ENCODE measurements at regions not wholly inside any gene's neighbourhood (a gene's known extent, or its start where the extent isn't known, plus 50 kb on each side); places are given as distances from the start of the nearest gene placed in this dataset.

DNA sequence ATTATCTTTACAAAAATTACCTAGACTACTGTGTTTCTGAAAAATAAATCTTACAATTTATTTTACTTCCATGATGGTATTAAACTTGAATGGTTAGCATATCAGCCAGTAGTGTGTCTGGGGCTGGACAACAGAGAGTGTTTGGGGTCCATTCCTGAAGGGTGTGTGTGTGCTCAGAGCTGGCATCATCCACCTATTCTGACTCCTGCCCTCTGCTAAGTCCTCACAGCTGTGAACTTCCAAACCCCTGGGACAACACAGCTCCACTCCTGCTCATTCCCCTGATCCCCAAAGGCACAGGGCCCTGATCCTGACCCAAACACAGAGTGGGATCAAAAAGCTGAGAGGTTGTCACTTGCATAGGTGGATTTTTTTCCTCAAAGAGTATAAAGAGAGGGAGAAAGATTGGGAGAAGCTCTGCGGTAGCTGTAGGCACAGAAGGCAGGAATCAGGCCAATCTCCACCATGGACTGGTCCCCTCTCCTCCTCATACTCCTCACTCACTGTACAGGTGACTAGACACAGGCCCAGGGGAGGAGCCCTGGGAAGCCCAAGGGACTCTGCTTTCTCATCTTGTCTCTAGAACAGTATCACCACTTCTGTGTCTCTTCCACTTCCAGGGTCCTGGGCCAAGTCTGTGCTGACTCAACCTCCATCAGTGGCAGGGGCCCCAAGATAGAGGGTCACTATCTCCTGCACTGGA is 55.7 kb upstream of the TOP3B start:
- DNase-seq (ENCODE audit: low read depth in 2 of 2) = no peak

DNA sequence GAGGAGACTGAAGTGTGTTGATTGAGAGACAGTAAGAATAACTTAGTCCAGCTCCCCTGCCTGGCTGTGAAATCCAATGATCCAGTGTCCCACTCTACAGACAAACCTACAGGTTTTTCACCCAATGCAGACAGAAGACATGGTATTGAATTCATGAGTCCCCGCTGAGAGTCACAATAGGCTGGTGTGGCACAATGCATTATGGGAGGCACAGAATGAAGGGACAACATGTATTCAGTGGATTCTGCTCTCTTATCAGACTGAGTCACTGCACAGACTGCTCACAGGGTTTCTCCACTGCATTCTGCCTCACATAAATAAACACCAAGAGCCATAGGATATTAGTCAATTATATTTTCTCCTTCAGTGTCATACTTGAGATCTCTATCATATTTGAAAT is 55.2 kb upstream of the TOP3B start:
- no peak for DNase-seq (ENCODE audit: low read depth in 2 of 2)

GRCh38 chr22:22037229-22037628 is 54.6 kb upstream of the TOP3B start:
- no peak for DNase-seq (ENCODE audit: low read depth in 2 of 2)

GRCh38 chr22:22036588-22036987 is 54.0 kb upstream of the TOP3B start:
- DNase-seq (ENCODE audit: low read depth in 2 of 2) = no peak

DNA sequence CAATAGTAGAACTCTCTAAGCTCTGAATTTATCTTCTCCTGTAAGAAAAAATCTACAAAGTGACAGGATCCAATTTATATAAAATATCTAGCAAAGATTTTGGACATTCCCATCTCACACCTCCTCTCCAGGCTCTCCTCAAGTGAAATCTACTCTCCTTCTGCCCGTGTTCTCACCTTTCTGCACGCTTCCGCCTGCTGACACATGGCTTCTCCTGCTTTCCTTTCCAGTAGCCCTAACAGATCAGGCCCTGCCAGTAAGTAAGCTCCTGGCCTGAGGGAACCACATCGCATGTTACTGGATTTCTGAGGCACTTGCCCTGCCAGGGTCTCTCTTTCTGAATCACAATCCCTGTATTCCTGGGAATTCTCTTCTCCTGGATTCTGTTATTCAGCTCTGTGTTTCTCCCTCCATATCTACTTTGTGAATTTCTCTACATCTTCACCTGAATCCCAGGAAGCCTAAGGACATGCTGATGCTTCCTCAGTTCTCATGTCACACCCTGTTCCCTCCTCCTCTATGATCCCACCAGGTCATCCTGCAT is 53.3 kb upstream of the TOP3B start:
- no peak for DNase-seq (ENCODE audit: low read depth in 2 of 2)

- DNase-seq (ENCODE audit: low read depth in 2 of 2) = no peak
Measured at GRCh38 chr22:22035203-22035602, 52.6 kb upstream of the TOP3B start.

GRCh38 chr22:22034469-22035132 is 52.0 kb upstream of the TOP3B start:
- DNase-seq (ENCODE audit: low read depth in 2 of 2) = no peak

DNA sequence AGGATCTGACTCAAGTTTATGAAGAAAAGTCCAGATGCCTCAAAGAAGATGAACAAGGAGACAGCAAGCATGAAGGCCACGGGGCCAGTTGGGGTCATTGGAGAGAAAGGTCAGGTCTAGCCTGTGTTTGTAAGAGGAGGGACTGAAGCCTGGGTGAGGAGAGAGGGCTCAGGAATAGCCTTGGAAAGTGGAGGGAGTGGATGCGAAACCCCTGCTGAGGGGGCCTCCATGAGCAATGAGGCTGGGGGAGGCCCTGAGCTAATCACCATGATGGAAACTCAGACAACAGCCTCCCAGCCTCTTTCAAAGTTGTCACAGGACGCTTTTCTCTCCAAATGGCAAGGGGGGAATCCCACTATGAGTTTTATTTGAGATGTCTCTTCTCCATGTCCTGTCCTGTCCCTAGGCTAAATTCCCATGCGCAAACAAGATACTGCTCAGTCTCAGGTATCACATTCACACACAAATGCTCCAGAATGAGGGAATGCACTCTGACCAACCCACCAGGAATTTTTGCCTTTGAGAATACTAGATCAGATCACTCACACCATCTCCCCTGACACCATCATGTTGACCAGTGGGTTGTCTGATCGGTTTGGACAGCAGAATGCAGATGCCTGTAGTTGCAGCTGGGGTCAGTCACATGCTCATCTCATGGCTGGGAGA is 51.3 kb upstream of the TOP3B start:
- no peak for DNase-seq (ENCODE audit: low read depth in 2 of 2)

DNA sequence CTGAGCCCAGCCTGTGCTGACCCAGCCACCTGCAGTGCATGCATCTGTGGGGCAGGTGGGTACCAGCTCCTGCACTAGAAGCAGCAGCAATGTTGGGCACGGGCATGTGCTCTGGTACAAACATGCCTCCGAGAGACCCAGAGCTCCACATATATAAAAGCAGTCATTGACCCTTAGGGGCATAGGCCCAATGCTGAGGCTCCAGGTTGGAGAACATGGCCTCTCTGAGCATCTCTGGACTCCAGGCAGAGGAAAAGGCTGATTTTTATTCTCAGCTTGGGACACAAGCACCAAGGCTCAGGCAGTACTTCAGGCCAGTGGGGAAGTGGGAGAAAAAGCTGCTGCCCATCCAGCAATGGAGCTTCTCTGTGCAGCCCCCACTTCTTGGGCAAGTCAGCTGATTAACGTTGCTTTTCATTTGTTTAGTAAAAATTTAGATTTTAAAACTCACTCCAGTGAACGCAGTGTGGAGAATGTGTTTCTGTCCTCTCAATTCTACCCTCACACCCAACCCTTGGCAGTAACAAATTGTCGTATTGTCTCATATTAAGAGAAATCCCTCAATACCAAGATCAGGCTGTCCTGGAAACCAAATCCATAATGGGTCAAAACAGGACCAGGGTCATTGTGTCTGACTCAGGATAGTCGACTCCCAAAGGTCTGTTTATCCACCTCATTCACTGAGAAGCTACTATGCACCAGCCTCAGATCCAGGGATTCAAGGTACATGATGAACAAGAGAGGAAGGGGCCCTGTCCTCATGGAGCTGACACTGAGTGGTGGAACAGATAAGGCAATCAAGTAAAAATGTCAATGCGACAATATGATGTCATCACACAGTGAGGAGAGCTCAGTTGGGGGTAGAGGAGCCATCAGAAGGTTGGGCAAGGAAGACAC is 50.6 kb upstream of the TOP3B start:
- DNase-seq (ENCODE audit: low read depth in 2 of 2) = no peak

- no peak for DNase-seq (ENCODE audit: low read depth in 2 of 2)
Measured at GRCh38 chr22:22032099-22032905, 49.7 kb upstream of the TOP3B start.

All from activated CD4-positive, alpha-beta T cell treated with anti-CD3 and anti-CD28 coated beads for 24 hours (primary cell).